ENCODE measurements at regions not wholly inside any gene's neighbourhood (a gene's known extent, or its start where the extent isn't known, plus 50 kb on each side); places are given as distances from the start of the nearest gene placed in this dataset.

DNA sequence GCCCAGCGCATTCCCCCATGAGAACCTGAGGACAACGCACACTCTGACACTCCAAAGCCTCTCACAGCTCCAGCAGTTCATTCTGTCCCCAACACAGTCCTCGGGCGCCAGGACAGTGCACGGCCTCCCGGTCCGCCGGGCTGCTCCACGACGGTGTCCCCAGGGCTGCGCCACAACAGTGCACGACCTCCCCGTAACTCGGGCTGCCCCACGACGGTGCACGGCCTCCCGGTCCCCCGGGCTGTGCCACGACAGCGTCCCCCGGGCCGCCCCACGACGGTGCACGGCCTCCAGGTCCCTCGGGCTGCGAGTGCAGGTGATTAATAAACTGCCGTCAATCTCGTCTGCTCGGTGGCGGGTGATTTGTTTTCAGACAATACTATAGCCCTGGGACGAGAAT, 585.1 kb upstream of the FRG1 start:
- TF ChIP-seq POLR2A (IDR thresholded peaks at IDR 0.05) (no peak), CTCF (IDR thresholded peaks at IDR 0.05) (no peak)
